ENCODE measurements at regions not wholly inside any gene's neighbourhood (a gene's known extent, or its start where the extent isn't known, plus 50 kb on each side); places are given as distances from the start of the nearest gene placed in this dataset.

- peak in 1 of 3 donors; percentile 18 for DNase-seq (ENCODE audit: low read depth in 2 of 3, low spot score in 2 of 3)
Measured at GRCh38 chr6:150651808-150652470, 52.3 kb downstream of the PLEKHG1 start.

- no peak for DNase-seq (ENCODE audit: low read depth in 2 of 3, low spot score in 2 of 3)
Measured at GRCh38 chr6:150652848-150653613, 53.3 kb downstream of the PLEKHG1 start.

GRCh38 chr6:150654608-150655007, 54.9 kb downstream of the PLEKHG1 start:
- DNase-seq (ENCODE audit: low read depth in 2 of 3, low spot score in 2 of 3): no peak

- DNase-seq (ENCODE audit: low read depth in 2 of 3, low spot score in 2 of 3): no peak
Measured at GRCh38 chr6:150656156-150656555, 56.5 kb downstream of the PLEKHG1 start.

GRCh38 chr6:150658421-150658820, 58.7 kb downstream of the PLEKHG1 start:
- DNase-seq (ENCODE audit: low read depth in 2 of 3, low spot score in 2 of 3): no peak

- no peak for DNase-seq (ENCODE audit: low read depth in 2 of 3, low spot score in 2 of 3)
Measured at GRCh38 chr6:150659046-150659763, 59.5 kb downstream of the PLEKHG1 start.

- no peak for DNase-seq (ENCODE audit: low read depth in 2 of 3, low spot score in 2 of 3)
Measured at GRCh38 chr6:150661216-150662007, 61.7 kb downstream of the PLEKHG1 start.

- no peak for DNase-seq (ENCODE audit: low read depth in 2 of 3, low spot score in 2 of 3)
Measured at GRCh38 chr6:150662814-150663213, 63.1 kb downstream of the PLEKHG1 start.

GRCh38 chr6:150664091-150664490, 64.4 kb downstream of the PLEKHG1 start:
- DNase-seq (ENCODE audit: low read depth in 2 of 3, low spot score in 2 of 3): no peak

GRCh38 chr6:150666071-150666470, 66.4 kb downstream of the PLEKHG1 start:
- no peak for DNase-seq (ENCODE audit: low read depth in 2 of 3, low spot score in 2 of 3)

- no peak for DNase-seq (ENCODE audit: low read depth in 2 of 3, low spot score in 2 of 3)
Measured at GRCh38 chr6:150667359-150667758, 67.7 kb downstream of the PLEKHG1 start.

GRCh38 chr6:150667977-150668716, 68.5 kb downstream of the PLEKHG1 start:
- no peak for DNase-seq (ENCODE audit: low read depth in 2 of 3, low spot score in 2 of 3)

GRCh38 chr6:150668900-150669302, 69.2 kb downstream of the PLEKHG1 start:
- no peak for DNase-seq (ENCODE audit: low read depth in 2 of 3, low spot score in 2 of 3)

GRCh38 chr6:150670311-150670710, 70.6 kb downstream of the PLEKHG1 start:
- no peak for DNase-seq (ENCODE audit: low read depth in 2 of 3, low spot score in 2 of 3)

GRCh38 chr6:150672800-150673199, 73.1 kb downstream of the PLEKHG1 start:
- no peak for DNase-seq (ENCODE audit: low read depth in 2 of 3, low spot score in 2 of 3)

- DNase-seq (ENCODE audit: low read depth in 2 of 3, low spot score in 2 of 3): no peak
Measured at GRCh38 chr6:150673720-150674346, 74.1 kb downstream of the PLEKHG1 start.

GRCh38 chr6:150676344-150676743, 76.7 kb downstream of the PLEKHG1 start:
- no peak for DNase-seq (ENCODE audit: low read depth in 2 of 3, low spot score in 2 of 3)

GRCh38 chr6:150676772-150677171, 77.1 kb downstream of the PLEKHG1 start:
- no peak for DNase-seq (ENCODE audit: low read depth in 2 of 3, low spot score in 2 of 3)

GRCh38 chr6:150680510-150680909, 80.8 kb downstream of the PLEKHG1 start:
- no peak for DNase-seq (ENCODE audit: low read depth in 2 of 3, low spot score in 2 of 3)
